Endothelial cell of umbilical vein (primary cell): ENCODE measurements at regions not wholly inside any gene's neighbourhood (a gene's known extent, or its start where the extent isn't known, plus 50 kb on each side); places are given as distances from the start of the nearest gene placed in this dataset.

Experiments
- EZH2 ChIP-seq: IDR thresholded peaks from 2 replicates; pipeline ENCODE4 v1.6.1; 2012; ENCODE audit warnings: borderline replicate concordance, low read depth, mild to moderate bottlenecking, moderate library complexity, low read length, inconsistent platforms; ENCODE audit not compliant: severe bottlenecking
- FOS ChIP-seq: IDR thresholded peaks from 2 replicates; pipeline ENCODE4 v1.6.1; 2011; ENCODE audit warnings: mild to moderate bottlenecking, low read length, moderate library complexity, borderline replicate concordance; ENCODE audit not compliant: insufficient read depth
- MYC ChIP-seq: IDR thresholded peaks from one replicate; pipeline ENCODE4 v1.6.1; 2011; ENCODE audit warnings: mild to moderate bottlenecking, low read depth, low read length
- POLR2A ChIP-seq: IDR thresholded peaks from 2 replicates; pipeline ENCODE4 v1.6.1; 2012; ENCODE audit warnings: low read depth, mild to moderate bottlenecking, control low read depth, low read length
- POLR2AphosphoS5 ChIP-seq: IDR thresholded peaks from 2 replicates; pipeline ENCODE4 v1.6.1; 2012; ENCODE audit warnings: low read depth, mild to moderate bottlenecking, control low read depth, low read length, moderate library complexity; ENCODE audit not compliant: insufficient read depth
- TF ChIP-seq, protein P1 (sequence below), 2 donors: IDR thresholded peaks; 1 replicate in 1 of 2; 2 replicates in 1 of 2; pipeline ENCODE4 v1.5.1; 2011; ENCODE audit warnings: low read length in 2 of 2, mild to moderate bottlenecking in 2 of 2, moderate library complexity in 2 of 2, control low read depth in 1 of 2, inconsistent platforms in 1 of 2, low read depth in 1 of 2; ENCODE audit not compliant: insufficient read depth in 1 of 2; ENCODE audit errors: extremely low read depth in 1 of 2
- TF ChIP-seq, protein P2 (sequence below): IDR thresholded peaks from 2 replicates; pipeline ENCODE4 v1.6.1; 2011; ENCODE audit not compliant: insufficient read depth, insufficient read length

DNA sequence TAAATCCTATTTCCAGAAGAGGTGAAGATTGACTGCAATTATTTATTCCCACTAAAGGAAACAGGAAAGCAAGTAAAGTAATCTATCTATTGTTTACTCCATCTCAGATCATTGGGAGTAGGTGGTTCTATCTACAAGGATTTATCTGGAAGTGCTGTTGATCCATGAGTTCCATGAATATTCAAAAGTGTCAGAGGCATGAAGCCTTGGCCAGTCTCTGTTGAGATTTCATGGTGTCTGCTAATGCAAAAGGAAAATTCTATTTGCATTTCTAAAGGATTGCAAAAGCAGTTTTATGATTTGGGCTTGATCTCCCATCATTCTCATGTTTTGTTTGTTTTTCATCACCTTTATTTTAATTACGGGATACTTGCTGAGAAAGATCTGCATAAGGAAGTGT is 102.4 kb upstream of the ST6GAL2 start:
- TF ChIP-seq, protein P1, sequence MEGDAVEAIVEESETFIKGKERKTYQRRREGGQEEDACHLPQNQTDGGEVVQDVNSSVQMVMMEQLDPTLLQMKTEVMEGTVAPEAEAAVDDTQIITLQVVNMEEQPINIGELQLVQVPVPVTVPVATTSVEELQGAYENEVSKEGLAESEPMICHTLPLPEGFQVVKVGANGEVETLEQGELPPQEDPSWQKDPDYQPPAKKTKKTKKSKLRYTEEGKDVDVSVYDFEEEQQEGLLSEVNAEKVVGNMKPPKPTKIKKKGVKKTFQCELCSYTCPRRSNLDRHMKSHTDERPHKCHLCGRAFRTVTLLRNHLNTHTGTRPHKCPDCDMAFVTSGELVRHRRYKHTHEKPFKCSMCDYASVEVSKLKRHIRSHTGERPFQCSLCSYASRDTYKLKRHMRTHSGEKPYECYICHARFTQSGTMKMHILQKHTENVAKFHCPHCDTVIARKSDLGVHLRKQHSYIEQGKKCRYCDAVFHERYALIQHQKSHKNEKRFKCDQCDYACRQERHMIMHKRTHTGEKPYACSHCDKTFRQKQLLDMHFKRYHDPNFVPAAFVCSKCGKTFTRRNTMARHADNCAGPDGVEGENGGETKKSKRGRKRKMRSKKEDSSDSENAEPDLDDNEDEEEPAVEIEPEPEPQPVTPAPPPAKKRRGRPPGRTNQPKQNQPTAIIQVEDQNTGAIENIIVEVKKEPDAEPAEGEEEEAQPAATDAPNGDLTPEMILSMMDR (IDR thresholded peaks at IDR 0.05; ENCODE audit: extremely low read depth in 1 of 2, insufficient read depth in 1 of 2, low read depth in 1 of 2, low read length in 2 of 2), result no peak
- no peak for TF ChIP-seq POLR2A
- TF ChIP-seq EZH2, result no peak
- no peak for TF ChIP-seq POLR2AphosphoS5
- TF ChIP-seq MYC, result no peak
- TF ChIP-seq FOS, result no peak
- TF ChIP-seq, protein P2, sequence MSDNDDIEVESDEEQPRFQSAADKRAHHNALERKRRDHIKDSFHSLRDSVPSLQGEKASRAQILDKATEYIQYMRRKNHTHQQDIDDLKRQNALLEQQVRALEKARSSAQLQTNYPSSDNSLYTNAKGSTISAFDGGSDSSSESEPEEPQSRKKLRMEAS, result no peak
